ENCODE measurements at regions not wholly inside any gene's neighbourhood (a gene's known extent, or its start where the extent isn't known, plus 50 kb on each side); places are given as distances from the start of the nearest gene placed in this dataset.

- no peak overlapping the region for H3K4me3 ChIP-seq (replicated peaks; ENCODE audit: insufficient read depth, low read length)
- DNase-seq (ENCODE audit: low read depth in 1 of 2, low spot score in 1 of 2): no peak
- no peak for TF ChIP-seq SPI1 (IDR thresholded peaks at IDR 0.05; ENCODE audit: borderline replicate concordance, low read depth)
- TF ChIP-seq GABPA (IDR thresholded peaks at IDR 0.05; ENCODE audit: low read depth): no peak
- TF ChIP-seq REST (IDR thresholded peaks at IDR 0.05; ENCODE audit: insufficient replicate concordance, low read depth): no peak
- no peak for TF ChIP-seq CTCF (IDR thresholded peaks at IDR 0.05; ENCODE audit: insufficient read depth, low read length)
- TF ChIP-seq POLR2AphosphoS5 (IDR thresholded peaks at IDR 0.05; ENCODE audit: low read depth): no peak
- no peak overlapping the region for H3K27ac ChIP-seq (replicated peaks)
- H3K27me3 ChIP-seq (ENCODE audit: insufficient read depth, poor library complexity, severe bottlenecking): no peaks in the 10 kb centered on the region
These were observed 826.6 kb upstream of the SLIT2 start for GRCh38 chr4:19425146-19425545.

GRCh38 chr4:19417256-19417655, 834.4 kb upstream of the SLIT2 start:
- Histone ChIP-seq H3K27me3 (ENCODE audit: insufficient read depth, poor library complexity, severe bottlenecking) (no peaks in the 10 kb centered on the region), H3K27ac (replicated peaks) (no peak overlapping the region), H3K4me3 (replicated peaks; ENCODE audit: insufficient read depth, low read length) (no peak overlapping the region)
- TF ChIP-seq SPI1 (IDR thresholded peaks at IDR 0.05; ENCODE audit: borderline replicate concordance, low read depth): no peak
- no peak for TF ChIP-seq CTCF (IDR thresholded peaks at IDR 0.05; ENCODE audit: insufficient read depth, low read length)
- TF ChIP-seq GABPA (IDR thresholded peaks at IDR 0.05; ENCODE audit: low read depth): no peak
- DNase-seq (ENCODE audit: low read depth in 1 of 2, low spot score in 1 of 2): no peak

GRCh38 chr4:19416146-19416545, 835.6 kb upstream of the SLIT2 start:
- TF ChIP-seq SPI1 (IDR thresholded peaks at IDR 0.05; ENCODE audit: borderline replicate concordance, low read depth): no peak
- no peak for TF ChIP-seq REST (IDR thresholded peaks at IDR 0.05; ENCODE audit: insufficient replicate concordance, low read depth)
- no peak for TF ChIP-seq POLR2AphosphoS5 (IDR thresholded peaks at IDR 0.05; ENCODE audit: low read depth)
- TF ChIP-seq CTCF (IDR thresholded peaks at IDR 0.05; ENCODE audit: insufficient read depth, low read length): no peak
- no peak for TF ChIP-seq GABPA (IDR thresholded peaks at IDR 0.05; ENCODE audit: low read depth)
- DNase-seq (ENCODE audit: low read depth in 1 of 2, low spot score in 1 of 2): no peak
- Histone ChIP-seq H3K4me3 (replicated peaks; ENCODE audit: insufficient read depth, low read length) (no peak overlapping the region), H3K27ac (replicated peaks) (no peak overlapping the region), H3K27me3 (ENCODE audit: insufficient read depth, poor library complexity, severe bottlenecking) (no peaks in the 10 kb centered on the region)

- no peak overlapping the region for H3K27ac ChIP-seq (replicated peaks)
- no peaks in the 10 kb centered on the region for H3K27me3 ChIP-seq (ENCODE audit: insufficient read depth, poor library complexity, severe bottlenecking)
- H3K4me3 ChIP-seq (replicated peaks; ENCODE audit: insufficient read depth, low read length): no peak overlapping the region
- DNase-seq (ENCODE audit: low read depth in 1 of 2, low spot score in 1 of 2): no peak
- TF ChIP-seq GABPA (IDR thresholded peaks at IDR 0.05; ENCODE audit: low read depth) (no peak), SPI1 (IDR thresholded peaks at IDR 0.05; ENCODE audit: borderline replicate concordance, low read depth) (no peak), REST (IDR thresholded peaks at IDR 0.05; ENCODE audit: insufficient replicate concordance, low read depth) (no peak), POLR2AphosphoS5 (IDR thresholded peaks at IDR 0.05; ENCODE audit: low read depth) (no peak), CTCF (IDR thresholded peaks at IDR 0.05; ENCODE audit: insufficient read depth, low read length) (no peak)
These were observed 843.2 kb upstream of the SLIT2 start for GRCh38 chr4:19408490-19408889.

Measured in HL-60 (cell line).